HEK293 (cell line): ENCODE measurements at regions not wholly inside any gene's neighbourhood (a gene's known extent, or its start where the extent isn't known, plus 50 kb on each side); places are given as distances from the start of the nearest gene placed in this dataset.

Source experiments
- CTCF ChIA-PET: fragments of 350-600 bp; formaldehyde crosslinking; extraction: SDS; loops from one replicate; lab custom pipeline; 2021; ENCODE audit warnings: antibody characterized with exemption; lab: Yijun Ruan, JAX
- POLR2A ChIA-PET: fragments of 300-600 bp; formaldehyde crosslinking; extraction: SDS; loops from one replicate; lab custom pipeline; 2020; ENCODE audit warnings: antibody characterized with exemption, inconsistent platforms; lab: Yijun Ruan, JAX
- H3K27ac ChIP-seq: fragments of 200-500 bp; sonication (Bioruptor generic); 2 replicates; pipeline ENCODE4 v1.5.1; 2014; ENCODE audit warnings: low read depth, low read length, control low read depth, inconsistent platforms; ENCODE audit errors: extremely low read depth
- H3K36me3 ChIP-seq, 2 experiments: fragments of 200-500 bp in 1 of 2; sonication (Bioruptor generic) in 1 of 2; 1 replicate in 1 of 2; 2 replicates in 1 of 2; pipeline ENCODE4 v1.5.1; 2014 to 2017; ENCODE audit warnings: inconsistent platforms in 2 of 2, low read length in 2 of 2; ENCODE audit not compliant: control insufficient read depth in 2 of 2, insufficient read depth in 1 of 2
- H3K4me1 ChIP-seq: fragments of 200-500 bp; sonication (Bioruptor generic); 2 replicates; pipeline ENCODE4 v1.5.1; 2014; ENCODE audit warnings: mild to moderate bottlenecking, low read length, inconsistent platforms; ENCODE audit not compliant: control insufficient read depth, insufficient read depth
- H3K4me3 ChIP-seq: 2 replicates; pipeline ENCODE4 v1.5.1; 2011; ENCODE audit warnings: low read depth, mild to moderate bottlenecking, control low read depth, low read length, moderate library complexity
- H3K9me3 ChIP-seq: fragments of 200-500 bp; sonication (Bioruptor generic); 2 replicates; pipeline ENCODE4 v1.5.1; 2014; ENCODE audit warnings: low read depth, low read length, inconsistent platforms; ENCODE audit not compliant: control insufficient read depth, insufficient read depth
- PRDM2 ChIP-seq: fragments of 450-650 bp; formaldehyde crosslinking; IDR thresholded peaks from 2 replicates; pipeline ENCODE4 v1.5.1; 2016; ENCODE audit warnings: missing biosample characterization, missing genetic modification characterization, borderline replicate concordance
- WT1 ChIP-seq: fragments of 450-650 bp; formaldehyde crosslinking; IDR thresholded peaks from 2 replicates; pipeline ENCODE4 v1.5.1; 2016; ENCODE audit warnings: missing biosample characterization, missing genetic modification characterization
- ZBTB44 ChIP-seq: fragments of 450-650 bp; IDR thresholded peaks from 2 replicates; pipeline ENCODE4 v1.5.1; 2018; ENCODE audit warnings: missing biosample characterization, mild to moderate bottlenecking, missing genetic modification characterization
- ZFHX2 ChIP-seq: fragments of 450-650 bp; formaldehyde crosslinking; conservative IDR thresholded peaks from 2 replicates; pipeline ENCODE4 v1.5.1; 2016; ENCODE audit warnings: missing biosample characterization, missing genetic modification characterization
- ZNF133 ChIP-seq: fragments of 450-650 bp; formaldehyde crosslinking; IDR thresholded peaks from 2 replicates; pipeline ENCODE4 v1.5.1; 2016; ENCODE audit warnings: missing biosample characterization, missing genetic modification characterization
- ZNF335 ChIP-seq: fragments of 450-650 bp; formaldehyde crosslinking; conservative IDR thresholded peaks from 2 replicates; pipeline ENCODE4 v1.5.1; 2016; ENCODE audit warnings: missing biosample characterization, missing genetic modification characterization
- ZNF341 ChIP-seq: fragments of 450-650 bp; formaldehyde crosslinking; IDR thresholded peaks from 2 replicates; pipeline ENCODE4; 2016; ENCODE audit warnings: low read depth, missing biosample characterization, missing genetic modification characterization
- ZNF350 ChIP-seq: fragments of 450-650 bp; formaldehyde crosslinking; IDR thresholded peaks from 2 replicates; pipeline ENCODE4 v1.5.0; 2017; ENCODE audit warnings: missing biosample characterization, mild to moderate bottlenecking, missing genetic modification characterization
- ZNF354C ChIP-seq: fragments of 450-650 bp; formaldehyde crosslinking; IDR thresholded peaks from 2 replicates; pipeline ENCODE4 v1.5.1; 2016; ENCODE audit warnings: missing biosample characterization, missing genetic modification characterization, low read depth, borderline replicate concordance
- ZNF404 ChIP-seq: fragments of 450-650 bp; formaldehyde crosslinking; IDR thresholded peaks from 2 replicates; pipeline ENCODE4 v1.5.1; 2017; ENCODE audit warnings: missing biosample characterization, missing genetic modification characterization
- ZNF621 ChIP-seq: fragments of 450-650 bp; formaldehyde crosslinking; IDR thresholded peaks from 2 replicates; pipeline ENCODE4 v1.5.1; 2017; ENCODE audit warnings: missing biosample characterization, missing genetic modification characterization
- TF ChIP-seq, protein P1 (sequence below): fragments of 450-650 bp; formaldehyde crosslinking; IDR thresholded peaks from 2 replicates; pipeline ENCODE4 v1.5.1; 2016; ENCODE audit warnings: missing biosample characterization, missing genetic modification characterization
- TF ChIP-seq, protein P2 (sequence below): fragments of 450-650 bp; formaldehyde crosslinking; IDR thresholded peaks from 2 replicates; pipeline ENCODE4 v1.5.1; 2017; ENCODE audit warnings: missing biosample characterization, missing genetic modification characterization
- TF ChIP-seq, protein P3 (sequence below): fragments of 450-650 bp; formaldehyde crosslinking; IDR thresholded peaks from 2 replicates; pipeline ENCODE4 v1.5.1; 2016; ENCODE audit warnings: missing biosample characterization, missing genetic modification characterization

DNA sequence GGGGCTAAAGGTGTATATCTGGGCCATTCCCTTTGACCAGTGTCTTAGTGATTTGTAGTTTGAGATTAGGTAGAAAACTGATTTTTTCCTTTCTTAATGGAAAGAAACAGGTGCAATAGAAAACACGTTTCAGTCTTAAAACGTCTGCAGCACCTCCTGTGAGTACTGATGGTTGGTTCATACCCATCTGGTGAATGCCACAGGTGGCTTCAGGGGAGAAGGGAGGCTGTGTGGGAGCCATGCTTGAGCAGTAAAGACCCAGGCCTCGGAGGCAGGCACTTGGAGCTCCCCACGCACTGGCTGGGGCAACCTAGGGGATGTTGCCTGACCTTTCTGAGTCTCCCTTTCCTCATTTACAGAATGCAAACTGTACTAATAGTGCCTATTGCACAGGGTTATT is 171.5 kb upstream of the GRB10 start (continued):
- TF ChIP-seq, protein P1, sequence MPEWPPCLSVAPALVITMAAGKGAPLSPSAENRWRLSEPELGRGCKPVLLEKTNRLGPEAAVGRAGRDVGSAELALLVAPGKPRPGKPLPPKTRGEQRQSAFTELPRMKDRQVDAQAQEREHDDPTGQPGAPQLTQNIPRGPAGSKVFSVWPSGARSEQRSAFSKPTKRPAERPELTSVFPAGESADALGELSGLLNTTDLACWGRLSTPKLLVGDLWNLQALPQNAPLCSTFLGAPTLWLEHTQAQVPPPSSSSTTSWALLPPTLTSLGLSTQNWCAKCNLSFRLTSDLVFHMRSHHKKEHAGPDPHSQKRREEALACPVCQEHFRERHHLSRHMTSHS (tag by site-specific recombination): no peak

- Histone ChIP-seq H3K27ac (no peak overlapping the region), H3K4me1 (no peaks in the 10 kb centered on the region), H3K4me3 (no peak overlapping the region), H3K9me3 (no peaks in the 10 kb centered on the region), H3K36me3 (no peaks in the 10 kb centered on the region)
- ChIA-PET POLR2A (no interaction called here), CTCF (no interaction called here)
- TF ChIP-seq ZNF350 (tag by site-specific recombination) (no peak), ZNF621 (tag by site-specific recombination) (no peak), ZFHX2 (tag by site-specific recombination) (no peak), ZNF354C (tag by site-specific recombination) (no peak), WT1 (no peak), ZNF404 (tag by site-specific recombination) (no peak), ZNF341 (no peak), ZNF133 (tag by site-specific recombination) (no peak), ZNF335 (no peak), ZBTB44 (tag by site-specific recombination) (no peak), PRDM2 (tag by site-specific recombination) (no peak)
- TF ChIP-seq, protein P2, sequence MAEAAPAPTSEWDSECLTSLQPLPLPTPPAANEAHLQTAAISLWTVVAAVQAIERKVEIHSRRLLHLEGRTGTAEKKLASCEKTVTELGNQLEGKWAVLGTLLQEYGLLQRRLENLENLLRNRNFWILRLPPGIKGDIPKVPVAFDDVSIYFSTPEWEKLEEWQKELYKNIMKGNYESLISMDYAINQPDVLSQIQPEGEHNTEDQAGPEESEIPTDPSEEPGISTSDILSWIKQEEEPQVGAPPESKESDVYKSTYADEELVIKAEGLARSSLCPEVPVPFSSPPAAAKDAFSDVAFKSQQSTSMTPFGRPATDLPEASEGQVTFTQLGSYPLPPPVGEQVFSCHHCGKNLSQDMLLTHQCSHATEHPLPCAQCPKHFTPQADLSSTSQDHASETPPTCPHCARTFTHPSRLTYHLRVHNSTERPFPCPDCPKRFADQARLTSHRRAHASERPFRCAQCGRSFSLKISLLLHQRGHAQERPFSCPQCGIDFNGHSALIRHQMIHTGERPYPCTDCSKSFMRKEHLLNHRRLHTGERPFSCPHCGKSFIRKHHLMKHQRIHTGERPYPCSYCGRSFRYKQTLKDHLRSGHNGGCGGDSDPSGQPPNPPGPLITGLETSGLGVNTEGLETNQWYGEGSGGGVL: no peak
- TF ChIP-seq, protein P3, sequence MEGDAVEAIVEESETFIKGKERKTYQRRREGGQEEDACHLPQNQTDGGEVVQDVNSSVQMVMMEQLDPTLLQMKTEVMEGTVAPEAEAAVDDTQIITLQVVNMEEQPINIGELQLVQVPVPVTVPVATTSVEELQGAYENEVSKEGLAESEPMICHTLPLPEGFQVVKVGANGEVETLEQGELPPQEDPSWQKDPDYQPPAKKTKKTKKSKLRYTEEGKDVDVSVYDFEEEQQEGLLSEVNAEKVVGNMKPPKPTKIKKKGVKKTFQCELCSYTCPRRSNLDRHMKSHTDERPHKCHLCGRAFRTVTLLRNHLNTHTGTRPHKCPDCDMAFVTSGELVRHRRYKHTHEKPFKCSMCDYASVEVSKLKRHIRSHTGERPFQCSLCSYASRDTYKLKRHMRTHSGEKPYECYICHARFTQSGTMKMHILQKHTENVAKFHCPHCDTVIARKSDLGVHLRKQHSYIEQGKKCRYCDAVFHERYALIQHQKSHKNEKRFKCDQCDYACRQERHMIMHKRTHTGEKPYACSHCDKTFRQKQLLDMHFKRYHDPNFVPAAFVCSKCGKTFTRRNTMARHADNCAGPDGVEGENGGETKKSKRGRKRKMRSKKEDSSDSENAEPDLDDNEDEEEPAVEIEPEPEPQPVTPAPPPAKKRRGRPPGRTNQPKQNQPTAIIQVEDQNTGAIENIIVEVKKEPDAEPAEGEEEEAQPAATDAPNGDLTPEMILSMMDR: no peak
Measured at GRCh38 chr7:50953820-50954219, 171.1 kb upstream of the GRB10 start.
